ENCODE measurements at regions not wholly inside any gene's neighbourhood (a gene's known extent, or its start where the extent isn't known, plus 50 kb on each side); places are given as distances from the start of the nearest gene placed in this dataset.
A peak's percentile ranks its signal among the peaks of the same experiment; 100 is the strongest.

DNA sequence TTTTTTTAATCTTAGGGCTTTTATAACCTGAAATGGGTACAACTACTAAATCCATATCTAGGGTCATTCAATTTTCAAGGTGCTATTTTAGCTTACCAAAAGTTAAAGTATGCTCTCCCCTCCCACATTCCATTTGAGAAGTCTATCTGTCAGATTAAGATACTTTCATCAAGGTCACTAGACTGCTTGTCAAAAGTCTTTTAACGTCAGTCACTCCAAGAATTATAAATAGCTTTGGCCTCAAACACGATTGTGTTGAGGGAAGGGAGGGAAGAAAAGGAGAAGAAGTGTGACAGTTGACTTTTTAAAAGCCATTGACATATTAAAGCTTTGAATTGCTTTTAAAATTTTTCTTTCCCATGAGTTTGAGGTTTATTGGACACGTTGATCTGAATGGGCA, 175.8 kb downstream of the PTGER3 start:
- no peak for ATAC-seq
- peaks cover 3% of the 10 kb centered on the region; the same call in 1 of the 2 replicates for H3K36me3 Mint-ChIP-seq
- H3K4me3 Mint-ChIP-seq: no peak overlapping the region
- no peak for DNase-seq (ENCODE audit: low spot score)
- POLR2A ChIA-PET: no interaction called here
- no peaks in the 10 kb centered on the region for H3K27me3 Mint-ChIP-seq (ENCODE audit: low read depth)
- TF ChIP-seq, protein P1, sequence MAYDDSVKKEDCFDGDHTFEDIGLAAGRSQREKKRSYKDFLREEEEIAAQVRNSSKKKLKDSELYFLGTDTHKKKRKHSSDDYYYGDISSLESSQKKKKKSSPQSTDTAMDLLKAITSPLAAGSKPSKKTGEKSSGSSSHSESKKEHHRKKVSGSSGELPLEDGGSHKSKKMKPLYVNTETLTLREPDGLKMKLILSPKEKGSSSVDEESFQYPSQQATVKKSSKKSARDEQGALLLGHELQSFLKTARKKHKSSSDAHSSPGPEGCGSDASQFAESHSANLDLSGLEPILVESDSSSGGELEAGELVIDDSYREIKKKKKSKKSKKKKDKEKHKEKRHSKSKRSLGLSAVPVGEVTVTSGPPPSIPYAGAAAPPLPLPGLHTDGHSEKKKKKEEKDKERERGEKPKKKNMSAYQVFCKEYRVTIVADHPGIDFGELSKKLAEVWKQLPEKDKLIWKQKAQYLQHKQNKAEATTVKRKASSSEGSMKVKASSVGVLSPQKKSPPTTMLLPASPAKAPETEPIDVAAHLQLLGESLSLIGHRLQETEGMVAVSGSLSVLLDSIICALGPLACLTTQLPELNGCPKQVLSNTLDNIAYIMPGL (CRISPR knock-in tag; IDR thresholded peaks at IDR 0.05): no peak
- TF ChIP-seq ETV6 (CRISPR knock-in tag; IDR thresholded peaks at IDR 0.05) (no peak), GRHL2 (CRISPR knock-in tag; IDR thresholded peaks at IDR 0.05; ENCODE audit: insufficient replicate concordance, severe bottlenecking) (no peak)
- CTCF ChIA-PET: no interaction called here
- no peak overlapping the region for H3K27ac Mint-ChIP-seq
- peaks cover 8% of the 10 kb centered on the region for H3K4me1 Mint-ChIP-seq
- peaks cover 22% of the 10 kb centered on the region for H3K9me3 Mint-ChIP-seq

DNA sequence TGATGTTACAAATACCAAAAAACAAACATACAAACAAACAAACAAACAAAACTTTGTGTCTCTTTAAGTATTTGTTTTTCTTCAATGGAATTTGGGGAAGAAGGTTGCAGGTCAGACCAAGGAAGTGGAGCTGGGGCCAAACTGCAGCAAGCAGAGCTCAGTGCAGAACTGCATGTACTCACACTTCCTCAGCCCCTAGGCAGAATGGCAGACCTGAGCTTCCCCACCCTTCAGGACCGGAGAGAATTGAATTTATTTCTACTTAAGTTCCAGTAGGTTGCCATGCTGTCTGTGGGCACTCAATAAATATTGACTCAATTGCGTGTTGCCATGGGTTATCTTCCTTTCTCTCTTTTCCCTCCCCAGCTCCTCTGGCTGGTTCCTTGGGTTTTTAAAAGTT, 173.6 kb downstream of the PTGER3 start:
- CTCF ChIA-PET: no interaction called here
- Mint-ChIP-seq H3K4me3 (no peak overlapping the region), H3K4me1 (peaks cover 11% of the 10 kb centered on the region), H3K27ac (no peak overlapping the region), H3K36me3 (peaks cover 3% of the 10 kb centered on the region; the same call in 1 of the 2 replicates), H3K27me3 (ENCODE audit: low read depth) (no peaks in the 10 kb centered on the region), H3K9me3 (peaks cover 16% of the 10 kb centered on the region)
- POLR2A ChIA-PET: no interaction called here
- ATAC-seq: peak; percentile 61
- no peak for TF ChIP-seq ETV6 (CRISPR knock-in tag; IDR thresholded peaks at IDR 0.05)
- no peak for TF ChIP-seq NR2C2 (CRISPR knock-in tag; IDR thresholded peaks at IDR 0.05)
- no peak for TF ChIP-seq SP1 (CRISPR knock-in tag; conservative IDR thresholded peaks at IDR 0.05)
- TF ChIP-seq, protein P2, sequence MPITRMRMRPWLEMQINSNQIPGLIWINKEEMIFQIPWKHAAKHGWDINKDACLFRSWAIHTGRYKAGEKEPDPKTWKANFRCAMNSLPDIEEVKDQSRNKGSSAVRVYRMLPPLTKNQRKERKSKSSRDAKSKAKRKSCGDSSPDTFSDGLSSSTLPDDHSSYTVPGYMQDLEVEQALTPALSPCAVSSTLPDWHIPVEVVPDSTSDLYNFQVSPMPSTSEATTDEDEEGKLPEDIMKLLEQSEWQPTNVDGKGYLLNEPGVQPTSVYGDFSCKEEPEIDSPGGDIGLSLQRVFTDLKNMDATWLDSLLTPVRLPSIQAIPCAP (CRISPR knock-in tag; IDR thresholded peaks at IDR 0.05): no peak
- TF ChIP-seq RORB (CRISPR knock-in tag; IDR thresholded peaks at IDR 0.05): no peak
- TF ChIP-seq SMAD3 (CRISPR knock-in tag; IDR thresholded peaks at IDR 0.05; ENCODE audit: borderline replicate concordance): no peak
- no peak for TF ChIP-seq CREM (CRISPR knock-in tag; IDR thresholded peaks at IDR 0.05)
- no peak for TF ChIP-seq FOXK1 (CRISPR knock-in tag; IDR thresholded peaks at IDR 0.05)
- TF ChIP-seq, protein P3, sequence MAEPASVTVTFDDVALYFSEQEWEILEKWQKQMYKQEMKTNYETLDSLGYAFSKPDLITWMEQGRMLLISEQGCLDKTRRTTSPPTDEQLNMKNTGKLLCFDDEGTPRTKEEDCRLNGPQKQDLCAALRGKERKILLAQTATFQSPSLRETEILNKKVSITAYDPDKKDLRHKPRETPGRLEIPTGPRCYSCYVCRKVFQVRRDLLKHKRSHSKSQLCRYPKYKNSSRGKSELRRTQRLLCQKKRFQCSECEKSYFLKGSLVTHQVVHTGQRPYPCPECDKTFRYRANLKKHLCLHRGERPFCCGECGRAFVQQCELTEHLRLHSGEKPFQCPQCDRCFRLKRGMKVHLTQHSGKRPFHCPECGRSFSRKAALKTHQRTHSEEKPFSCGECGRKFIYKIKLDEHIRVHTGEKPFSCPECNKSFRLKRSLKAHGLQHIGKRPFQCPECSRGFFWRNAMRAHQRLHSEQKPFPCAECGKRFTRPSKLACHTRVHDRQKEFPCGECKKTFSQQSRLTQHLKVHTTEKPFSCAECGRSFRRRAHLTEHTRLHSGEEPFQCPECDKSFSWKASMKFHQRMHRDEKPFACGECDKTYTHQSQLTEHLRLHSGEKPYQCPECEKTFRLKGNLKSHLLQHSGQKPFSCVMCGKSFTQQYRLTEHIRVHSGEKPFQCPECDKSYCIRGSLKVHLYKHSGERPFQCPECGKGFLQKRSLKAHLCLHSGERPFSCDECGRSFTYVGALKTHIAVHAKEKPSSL (CRISPR knock-in tag; conservative IDR thresholded peaks at IDR 0.05): no peak
- TF ChIP-seq, protein P4, sequence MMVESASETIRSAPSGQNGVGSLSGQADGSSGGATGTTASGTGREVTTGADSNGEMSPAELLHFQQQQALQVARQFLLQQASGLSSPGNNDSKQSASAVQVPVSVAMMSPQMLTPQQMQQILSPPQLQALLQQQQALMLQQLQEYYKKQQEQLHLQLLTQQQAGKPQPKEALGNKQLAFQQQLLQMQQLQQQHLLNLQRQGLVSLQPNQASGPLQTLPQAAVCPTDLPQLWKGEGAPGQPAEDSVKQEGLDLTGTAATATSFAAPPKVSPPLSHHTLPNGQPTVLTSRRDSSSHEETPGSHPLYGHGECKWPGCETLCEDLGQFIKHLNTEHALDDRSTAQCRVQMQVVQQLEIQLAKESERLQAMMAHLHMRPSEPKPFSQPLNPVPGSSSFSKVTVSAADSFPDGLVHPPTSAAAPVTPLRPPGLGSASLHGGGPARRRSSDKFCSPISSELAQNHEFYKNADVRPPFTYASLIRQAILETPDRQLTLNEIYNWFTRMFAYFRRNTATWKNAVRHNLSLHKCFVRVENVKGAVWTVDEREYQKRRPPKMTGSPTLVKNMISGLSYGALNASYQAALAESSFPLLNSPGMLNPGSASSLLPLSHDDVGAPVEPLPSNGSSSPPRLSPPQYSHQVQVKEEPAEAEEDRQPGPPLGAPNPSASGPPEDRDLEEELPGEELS (CRISPR knock-in tag; IDR thresholded peaks at IDR 0.05): no peak
- no peak for TF ChIP-seq NFE2L1 (CRISPR knock-in tag; IDR thresholded peaks at IDR 0.05)
- TF ChIP-seq, protein P5, sequence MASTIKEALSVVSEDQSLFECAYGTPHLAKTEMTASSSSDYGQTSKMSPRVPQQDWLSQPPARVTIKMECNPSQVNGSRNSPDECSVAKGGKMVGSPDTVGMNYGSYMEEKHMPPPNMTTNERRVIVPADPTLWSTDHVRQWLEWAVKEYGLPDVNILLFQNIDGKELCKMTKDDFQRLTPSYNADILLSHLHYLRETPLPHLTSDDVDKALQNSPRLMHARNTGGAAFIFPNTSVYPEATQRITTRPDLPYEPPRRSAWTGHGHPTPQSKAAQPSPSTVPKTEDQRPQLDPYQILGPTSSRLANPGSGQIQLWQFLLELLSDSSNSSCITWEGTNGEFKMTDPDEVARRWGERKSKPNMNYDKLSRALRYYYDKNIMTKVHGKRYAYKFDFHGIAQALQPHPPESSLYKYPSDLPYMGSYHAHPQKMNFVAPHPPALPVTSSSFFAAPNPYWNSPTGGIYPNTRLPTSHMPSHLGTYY (CRISPR knock-in tag; IDR thresholded peaks at IDR 0.05): no peak
- TF ChIP-seq, protein P6, sequence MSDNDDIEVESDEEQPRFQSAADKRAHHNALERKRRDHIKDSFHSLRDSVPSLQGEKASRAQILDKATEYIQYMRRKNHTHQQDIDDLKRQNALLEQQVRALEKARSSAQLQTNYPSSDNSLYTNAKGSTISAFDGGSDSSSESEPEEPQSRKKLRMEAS (CRISPR knock-in tag; IDR thresholded peaks at IDR 0.05): no peak
- DNase-seq (ENCODE audit: low spot score): no peak

DNA sequence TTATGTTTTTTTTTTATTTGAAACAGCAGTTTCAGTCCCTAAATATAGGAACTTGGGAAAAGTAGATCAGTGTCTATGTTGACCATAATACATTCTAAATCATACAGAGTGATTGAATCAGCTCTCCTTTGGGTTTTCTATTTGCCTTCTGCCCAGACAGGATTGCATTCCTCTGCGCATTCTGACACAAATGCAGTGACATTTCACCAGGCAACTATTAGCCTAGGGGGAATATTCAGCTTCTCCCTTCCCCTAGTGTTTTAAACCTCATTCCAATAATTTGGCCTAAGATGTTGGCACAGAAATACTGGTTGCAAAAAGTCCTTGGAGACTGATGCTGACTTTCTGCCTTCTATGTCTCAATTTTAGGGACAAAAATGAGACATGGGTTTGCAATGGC, 172.8 kb downstream of the PTGER3 start:
- no peak for DNase-seq (ENCODE audit: low spot score)
- H3K4me1 Mint-ChIP-seq: peaks cover 11% of the 10 kb centered on the region
- peaks cover 12% of the 10 kb centered on the region for H3K9me3 Mint-ChIP-seq
- POLR2A ChIA-PET: no interaction called here
- CTCF ChIA-PET: no interaction called here
- no peak for ATAC-seq
- H3K4me3 Mint-ChIP-seq: no peak overlapping the region
- no peak overlapping the region for H3K27ac Mint-ChIP-seq
- H3K36me3 Mint-ChIP-seq: peaks cover 3% of the 10 kb centered on the region; the same call in 1 of the 2 replicates
- no peaks in the 10 kb centered on the region for H3K27me3 Mint-ChIP-seq (ENCODE audit: low read depth)
- TF ChIP-seq, protein P7, sequence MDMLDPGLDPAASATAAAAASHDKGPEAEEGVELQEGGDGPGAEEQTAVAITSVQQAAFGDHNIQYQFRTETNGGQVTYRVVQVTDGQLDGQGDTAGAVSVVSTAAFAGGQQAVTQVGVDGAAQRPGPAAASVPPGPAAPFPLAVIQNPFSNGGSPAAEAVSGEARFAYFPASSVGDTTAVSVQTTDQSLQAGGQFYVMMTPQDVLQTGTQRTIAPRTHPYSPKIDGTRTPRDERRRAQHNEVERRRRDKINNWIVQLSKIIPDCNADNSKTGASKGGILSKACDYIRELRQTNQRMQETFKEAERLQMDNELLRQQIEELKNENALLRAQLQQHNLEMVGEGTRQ (CRISPR knock-in tag; IDR thresholded peaks at IDR 0.05): no peak
- TF ChIP-seq GRHL2 (CRISPR knock-in tag; IDR thresholded peaks at IDR 0.05; ENCODE audit: insufficient replicate concordance, severe bottlenecking) (no peak), ZNF138 (CRISPR knock-in tag; conservative IDR thresholded peaks at IDR 0.05) (no peak)
- TF ChIP-seq, protein P5 (CRISPR knock-in tag; IDR thresholded peaks at IDR 0.05): no peak
- TF ChIP-seq, protein P8, sequence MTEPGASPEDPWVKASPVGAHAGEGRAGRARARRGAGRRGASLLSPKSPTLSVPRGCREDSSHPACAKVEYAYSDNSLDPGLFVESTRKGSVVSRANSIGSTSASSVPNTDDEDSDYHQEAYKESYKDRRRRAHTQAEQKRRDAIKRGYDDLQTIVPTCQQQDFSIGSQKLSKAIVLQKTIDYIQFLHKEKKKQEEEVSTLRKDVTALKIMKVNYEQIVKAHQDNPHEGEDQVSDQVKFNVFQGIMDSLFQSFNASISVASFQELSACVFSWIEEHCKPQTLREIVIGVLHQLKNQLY (CRISPR knock-in tag; IDR thresholded peaks at IDR 0.05): no peak
- TF ChIP-seq, protein P9, sequence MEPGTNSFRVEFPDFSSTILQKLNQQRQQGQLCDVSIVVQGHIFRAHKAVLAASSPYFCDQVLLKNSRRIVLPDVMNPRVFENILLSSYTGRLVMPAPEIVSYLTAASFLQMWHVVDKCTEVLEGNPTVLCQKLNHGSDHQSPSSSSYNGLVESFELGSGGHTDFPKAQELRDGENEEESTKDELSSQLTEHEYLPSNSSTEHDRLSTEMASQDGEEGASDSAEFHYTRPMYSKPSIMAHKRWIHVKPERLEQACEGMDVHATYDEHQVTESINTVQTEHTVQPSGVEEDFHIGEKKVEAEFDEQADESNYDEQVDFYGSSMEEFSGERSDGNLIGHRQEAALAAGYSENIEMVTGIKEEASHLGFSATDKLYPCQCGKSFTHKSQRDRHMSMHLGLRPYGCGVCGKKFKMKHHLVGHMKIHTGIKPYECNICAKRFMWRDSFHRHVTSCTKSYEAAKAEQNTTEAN (CRISPR knock-in tag; IDR thresholded peaks at IDR 0.05): no peak

All from WTC11 (cell line).